ENCODE measurements at regions not wholly inside any gene's neighbourhood (a gene's known extent, or its start where the extent isn't known, plus 50 kb on each side); places are given as distances from the start of the nearest gene placed in this dataset.

- no peak for DNase-seq (ENCODE audit: low read depth, low spot score)
Measured at GRCh38 chr22:22430111-22430820, 78.3 kb downstream of the ZNF280B start.

GRCh38 chr22:22431271-22432220 lies 77.0 kb downstream of the ZNF280B start:
- DNase-seq (ENCODE audit: low read depth, low spot score): no peak
- H3K27ac ChIP-seq: no peak overlapping the region

More at GRCh38 chr22:22430111-22430820, 78.3 kb downstream of the ZNF280B start:
- no peak overlapping the region for H3K27ac ChIP-seq

- DNase-seq (ENCODE audit: low read depth, low spot score): no peak
- no peak overlapping the region for H3K27ac ChIP-seq
Measured at GRCh38 chr22:22432479-22432878, 76.1 kb downstream of the ZNF280B start.

- DNase-seq (ENCODE audit: low read depth, low spot score): no peak
- no peak overlapping the region for H3K27ac ChIP-seq
Measured at GRCh38 chr22:22432937-22433336, 75.6 kb downstream of the ZNF280B start.

- DNase-seq (ENCODE audit: low read depth, low spot score): no peak
- H3K27ac ChIP-seq: no peak overlapping the region
Measured at GRCh38 chr22:22433770-22434169, 74.8 kb downstream of the ZNF280B start.

All from epithelial cell of prostate (primary cell).